ENCODE measurements at regions not wholly inside any gene's neighbourhood (a gene's known extent, or its start where the extent isn't known, plus 50 kb on each side); places are given as distances from the start of the nearest gene placed in this dataset.

- no peak overlapping the region for H3K9ac ChIP-seq (ENCODE audit: insufficient read depth in 1 of 2, low read depth in 2 of 2, low read length in 2 of 2)
- POLR2A ChIA-PET = no interaction called here
- H3K27me3 ChIP-seq (ENCODE audit: control insufficient read depth in 2 of 2, insufficient read depth in 2 of 2, low read length in 2 of 2) = no peaks in the 10 kb centered on the region
- TF ChIP-seq ZFP1 (CRISPR knock-in tag; IDR thresholded peaks at IDR 0.05) (no peak), ZNF696 (CRISPR knock-in tag; conservative IDR thresholded peaks at IDR 0.05) (no peak), ZNF174 (CRISPR knock-in tag; IDR thresholded peaks at IDR 0.05) (no peak), CUX1 (CRISPR knock-in tag; IDR thresholded peaks at IDR 0.05) (no peak), FOXJ2 (tag; IDR thresholded peaks at IDR 0.05) (no peak), ATF7 (IDR thresholded peaks at IDR 0.05) (no peak), ASH1L (IDR thresholded peaks at IDR 0.05; ENCODE audit: borderline replicate concordance, low read depth, partially characterized antibody) (no peak), CEBPB (tag; IDR thresholded peaks at IDR 0.05) (no peak), HMGXB4 (CRISPR knock-in tag; IDR thresholded peaks at IDR 0.05) (no peak)
- in situ Hi-C loops (cut with MboI) = no loop called here
- FAIRE-seq (no peak), ATAC-seq (no peak), DNase-seq (ENCODE audit: extremely low read depth in 1 of 4, low spot score in 3 of 4) (no peak)
- H3K4me3 ChIP-seq = no peak overlapping the region
- H4K20me1 ChIP-seq (replicated peaks; ENCODE audit: control insufficient read depth, insufficient read depth, low read length) = no peaks in the 10 kb centered on the region
- no peaks in the 10 kb centered on the region for H3K4me1 ChIP-seq (replicated peaks in 1 of 2; ENCODE audit: control insufficient read depth in 2 of 2, insufficient read depth in 2 of 2, low read length in 2 of 2)
- CTCF ChIA-PET (ENCODE audit: low intra/inter-chr PET ratio) = no interaction called here
- no peak overlapping the region for H3K27ac ChIP-seq (ENCODE audit: extremely low read depth, low read depth, low read length)
- no peaks in the 10 kb centered on the region for H3K9me1 ChIP-seq (ENCODE audit: control insufficient read depth, insufficient read depth, low read length)
- peaks cover 2% of the 10 kb centered on the region; the same call in 1 of the 2 replicates for H3K9me3 ChIP-seq (replicated peaks; ENCODE audit: control insufficient read depth, insufficient read depth, low read depth, low read length)
- intact Hi-C loops (cut with micrococcal nuclease) = no loop called here
- H3K4me2 ChIP-seq (ENCODE audit: insufficient read depth, low read length) = no peak overlapping the region
- BruUV-seq (replicated peaks) = no TSS peak
- no peaks in the 10 kb centered on the region; the same call in 2 of the 3 replicates for H3K79me2 ChIP-seq (ENCODE audit: control insufficient read depth, insufficient read depth, low read length)
- 0% methylated on average over 2 of the region's 2 CpGs for WGBS (ENCODE audit: insufficient coverage, low coverage, missing lambda C conversion rate)
- H3K36me3 ChIP-seq (ENCODE audit: control insufficient read depth, insufficient read depth, low read length) = no peaks in the 10 kb centered on the region
- H2AFZ ChIP-seq (ENCODE audit: low read depth, low read length) = no peak overlapping the region
Measured at GRCh38 chr1:238546118-238546517, 655.4 kb upstream of the ZP4 start.

All from K562 (cell line).